ENCODE measurements at regions not wholly inside any gene's neighbourhood (a gene's known extent, or its start where the extent isn't known, plus 50 kb on each side); places are given as distances from the start of the nearest gene placed in this dataset.
"Not testable (repeated sequence)": the region's sequence is repeated elsewhere in the genome, so short reads cannot be mapped to it uniquely, and the experiment has no call there.

GRCh38 chr5:175331173-175332036 lies 112.6 kb downstream of the DRD1 start:
- not testable (repeated sequence) for TF ChIP-seq CTCF (IDR thresholded peaks at IDR 0.05; ENCODE audit: low read depth, low read length); POLR2A (IDR thresholded peaks at IDR 0.05; ENCODE audit: extremely low read depth, insufficient read length); MYC (IDR thresholded peaks at IDR 0.05; ENCODE audit: low read depth, low read length); MAX (IDR thresholded peaks at IDR 0.05; ENCODE audit: low read depth, low read length)

Data from NB4 (cell line).